ENCODE measurements at regions not wholly inside any gene's neighbourhood (a gene's known extent, or its start where the extent isn't known, plus 50 kb on each side); places are given as distances from the start of the nearest gene placed in this dataset.

DNA sequence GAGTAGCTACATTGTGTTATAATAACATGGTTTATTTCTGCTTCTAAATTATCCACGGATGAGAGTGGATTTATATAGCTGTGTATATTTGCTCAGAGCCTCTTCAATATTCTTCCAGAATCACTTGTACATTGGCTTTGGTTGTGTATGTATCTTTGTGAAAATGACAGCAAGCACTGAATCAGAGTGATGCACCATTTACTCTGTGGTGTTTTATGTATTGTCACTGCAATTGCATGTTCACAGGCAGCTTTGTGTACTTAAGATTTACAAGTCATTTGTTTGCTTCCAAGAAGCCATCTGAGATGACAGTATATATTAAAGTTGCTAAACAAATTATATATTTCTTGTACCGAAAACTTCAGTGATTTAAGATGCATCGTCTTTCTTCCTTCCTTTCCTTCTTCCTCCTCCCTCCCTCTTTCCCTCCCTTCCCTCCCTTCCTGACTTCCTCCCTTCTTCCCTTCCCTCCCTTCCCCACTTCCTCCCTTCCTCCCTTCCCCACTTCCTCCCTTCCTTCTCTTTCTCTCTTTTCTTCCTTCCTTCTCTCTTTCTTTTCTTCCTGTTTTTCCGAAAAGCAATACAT lies 362.3 kb upstream of the GOLIM4 start:
- Histone ChIP-seq H3K4me1 (ENCODE audit: control insufficient read depth in 3 of 3, insufficient read depth in 3 of 3, low read length in 3 of 3) (no peaks in the 10 kb centered on the region), H3K36me3 (ENCODE audit: control insufficient read depth in 3 of 3, insufficient read depth in 3 of 3, low read length in 3 of 3) (no peaks in the 10 kb centered on the region), H3K4me3 (ENCODE audit: low read length in 3 of 3) (no peak overlapping the region), H3K9ac (ENCODE audit: low read depth in 1 of 3, low read length in 3 of 3) (no peak overlapping the region), H3K27ac (ENCODE audit: low read depth, low read length) (no peak overlapping the region), H3K9me3 (ENCODE audit: control insufficient read depth in 3 of 3, low read length in 3 of 3) (no peaks in the 10 kb centered on the region), H3K27me3 (ENCODE audit: control insufficient read depth in 3 of 3, insufficient read depth in 3 of 3, low read length in 3 of 3) (peaks cover 0 to 2% (median 0%) of the 10 kb centered on the region in 3 donors)

DNA sequence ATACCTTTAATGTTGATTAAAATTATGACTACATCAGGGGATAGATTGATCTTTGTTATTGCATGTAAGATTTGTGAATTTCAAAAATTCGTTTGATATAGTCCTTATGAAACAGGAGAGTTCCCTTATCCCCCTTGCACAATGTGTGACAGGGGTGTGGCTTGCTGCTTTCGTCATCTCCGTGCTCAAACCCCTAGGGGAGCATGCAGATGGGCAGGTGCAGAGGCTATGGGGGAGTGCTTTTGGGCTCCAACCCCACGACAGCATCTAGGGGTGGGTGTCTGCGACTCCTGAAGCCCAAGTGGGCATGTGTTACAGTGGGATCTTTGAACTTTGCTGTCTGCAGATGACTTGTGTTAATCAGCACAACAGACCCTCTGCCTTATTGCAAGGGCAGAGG lies 360.1 kb upstream of the GOLIM4 start:
- Histone ChIP-seq H3K27me3 (ENCODE audit: control insufficient read depth in 3 of 3, insufficient read depth in 3 of 3, low read length in 3 of 3) (peaks cover 0 to 2% (median 0%) of the 10 kb centered on the region in 3 donors), H3K36me3 (ENCODE audit: control insufficient read depth in 3 of 3, insufficient read depth in 3 of 3, low read length in 3 of 3) (no peaks in the 10 kb centered on the region), H3K27ac (ENCODE audit: low read depth, low read length) (no peak overlapping the region), H3K4me1 (ENCODE audit: control insufficient read depth in 3 of 3, insufficient read depth in 3 of 3, low read length in 3 of 3) (no peaks in the 10 kb centered on the region), H3K4me3 (ENCODE audit: low read length in 3 of 3) (no peak overlapping the region), H3K9me3 (ENCODE audit: control insufficient read depth in 3 of 3, low read length in 3 of 3) (no peaks in the 10 kb centered on the region), H3K9ac (ENCODE audit: low read depth in 1 of 3, low read length in 3 of 3) (no peak overlapping the region)

DNA sequence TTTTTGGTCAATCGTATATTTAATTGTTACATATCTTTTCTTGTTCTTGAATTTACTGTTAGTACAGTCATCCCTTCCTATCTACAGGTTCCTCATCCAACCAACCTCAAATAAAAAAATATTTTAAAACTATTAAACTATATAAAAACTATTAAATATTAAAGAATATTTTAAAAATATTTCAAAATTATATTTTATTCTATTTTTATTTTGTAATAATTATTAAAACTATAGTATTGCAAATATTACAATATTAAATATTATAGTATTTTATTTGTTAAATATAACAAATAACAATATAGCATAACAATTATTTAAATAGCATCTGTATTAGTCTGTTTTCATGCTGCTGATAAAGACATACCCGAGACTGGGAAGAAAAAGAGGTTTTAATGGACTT lies 357.9 kb upstream of the GOLIM4 start:
- Histone ChIP-seq H3K4me1 (ENCODE audit: control insufficient read depth in 3 of 3, insufficient read depth in 3 of 3, low read length in 3 of 3) (no peaks in the 10 kb centered on the region), H3K9me3 (ENCODE audit: control insufficient read depth in 3 of 3, low read length in 3 of 3) (no peaks in the 10 kb centered on the region), H3K4me3 (ENCODE audit: low read length in 3 of 3) (no peak overlapping the region), H3K27me3 (ENCODE audit: control insufficient read depth in 3 of 3, insufficient read depth in 3 of 3, low read length in 3 of 3) (peaks cover 0 to 2% (median 0%) of the 10 kb centered on the region in 3 donors), H3K27ac (ENCODE audit: low read depth, low read length) (no peak overlapping the region), H3K9ac (ENCODE audit: low read depth in 1 of 3, low read length in 3 of 3) (no peak overlapping the region), H3K36me3 (ENCODE audit: control insufficient read depth in 3 of 3, insufficient read depth in 3 of 3, low read length in 3 of 3) (no peaks in the 10 kb centered on the region)

DNA sequence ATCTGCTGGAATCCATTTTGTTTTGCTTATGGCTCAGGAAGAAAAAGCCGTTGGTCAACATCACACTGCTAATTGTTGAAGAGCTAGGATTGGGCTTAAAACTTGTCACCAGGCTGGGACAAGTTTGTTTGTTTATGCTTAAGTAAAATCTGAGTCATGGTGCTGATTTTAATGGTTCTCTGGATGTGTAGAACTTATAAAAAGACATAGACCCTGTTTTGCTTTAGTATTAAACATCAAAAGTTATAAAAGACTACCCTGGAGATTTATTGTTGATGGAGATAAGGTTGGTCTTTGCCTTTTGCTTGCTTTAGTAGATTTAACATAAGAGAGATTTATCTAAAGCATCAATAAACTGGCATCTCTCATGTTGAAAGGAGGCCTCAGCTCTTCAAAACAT lies 348.2 kb upstream of the GOLIM4 start:
- Histone ChIP-seq H3K4me3 (ENCODE audit: low read length in 3 of 3) (no peak overlapping the region), H3K9me3 (ENCODE audit: control insufficient read depth in 3 of 3, low read length in 3 of 3) (no peaks in the 10 kb centered on the region), H3K27me3 (ENCODE audit: control insufficient read depth in 3 of 3, insufficient read depth in 3 of 3, low read length in 3 of 3) (no peaks in the 10 kb centered on the region), H3K9ac (ENCODE audit: low read depth in 1 of 3, low read length in 3 of 3) (no peak overlapping the region), H3K36me3 (ENCODE audit: control insufficient read depth in 3 of 3, insufficient read depth in 3 of 3, low read length in 3 of 3) (no peaks in the 10 kb centered on the region), H3K4me1 (ENCODE audit: control insufficient read depth in 3 of 3, insufficient read depth in 3 of 3, low read length in 3 of 3) (no peaks in the 10 kb centered on the region), H3K27ac (ENCODE audit: low read depth, low read length) (no peak overlapping the region)

DNA sequence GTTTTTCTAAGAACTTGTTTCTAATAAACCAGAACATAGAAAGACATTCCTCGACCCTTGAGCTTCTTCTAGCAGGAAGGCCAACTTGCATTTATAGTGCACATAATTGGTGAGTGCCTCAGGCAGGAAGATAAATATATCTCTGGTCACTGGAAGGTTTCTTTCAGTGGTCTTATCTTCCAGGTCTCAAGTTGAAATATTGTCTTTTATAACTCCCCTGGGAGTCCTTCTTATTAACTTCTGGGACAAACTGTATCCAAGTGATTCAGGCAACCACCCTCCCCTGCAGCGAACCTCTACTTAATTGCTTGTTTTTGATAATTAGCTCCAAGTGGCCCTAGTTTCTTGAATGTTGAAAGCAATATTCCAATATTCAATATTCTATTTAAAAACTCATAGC lies 346.8 kb upstream of the GOLIM4 start:
- Histone ChIP-seq H3K27me3 (ENCODE audit: control insufficient read depth in 3 of 3, insufficient read depth in 3 of 3, low read length in 3 of 3) (no peaks in the 10 kb centered on the region), H3K4me1 (ENCODE audit: control insufficient read depth in 3 of 3, insufficient read depth in 3 of 3, low read length in 3 of 3) (no peaks in the 10 kb centered on the region), H3K9me3 (ENCODE audit: control insufficient read depth in 3 of 3, low read length in 3 of 3) (peaks cover 0 to under 1% (median 0%) of the 10 kb centered on the region in 3 donors), H3K36me3 (ENCODE audit: control insufficient read depth in 3 of 3, insufficient read depth in 3 of 3, low read length in 3 of 3) (no peaks in the 10 kb centered on the region), H3K4me3 (ENCODE audit: low read length in 3 of 3) (no peak overlapping the region), H3K27ac (ENCODE audit: low read depth, low read length) (no peak overlapping the region), H3K9ac (ENCODE audit: low read depth in 1 of 3, low read length in 3 of 3) (no peak overlapping the region)

DNA sequence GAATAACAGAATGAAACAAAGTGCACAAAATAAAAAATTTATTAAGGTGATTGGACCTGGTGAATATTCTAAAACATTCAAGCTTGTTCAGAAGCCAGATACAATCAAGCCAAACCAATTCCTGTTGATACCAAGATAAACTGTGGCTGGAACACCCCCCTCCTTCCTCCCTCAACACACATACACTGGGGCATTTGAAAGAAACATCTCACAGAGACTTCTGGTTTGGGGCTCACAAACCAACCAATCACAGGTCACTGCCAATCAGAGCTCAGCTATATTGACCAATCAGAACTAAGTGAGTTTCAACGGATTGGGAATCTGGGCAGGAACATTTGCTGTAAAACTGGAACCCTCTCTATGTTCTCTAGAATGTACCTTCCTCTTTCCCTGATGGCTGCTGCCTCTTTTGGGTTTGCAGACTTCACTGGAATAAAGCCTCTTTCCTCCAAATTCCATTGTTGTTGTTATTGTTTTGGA lies 340.6 kb upstream of the GOLIM4 start:
- no peaks in the 10 kb centered on the region for H3K27me3 ChIP-seq (ENCODE audit: control insufficient read depth in 3 of 3, insufficient read depth in 3 of 3, low read length in 3 of 3)
- H3K27ac ChIP-seq (ENCODE audit: low read depth, low read length), result no peak overlapping the region
- no peak overlapping the region for H3K4me3 ChIP-seq (ENCODE audit: low read length in 3 of 3)
- no peaks in the 10 kb centered on the region for H3K4me1 ChIP-seq (ENCODE audit: control insufficient read depth in 3 of 3, insufficient read depth in 3 of 3, low read length in 3 of 3)
- H3K36me3 ChIP-seq (ENCODE audit: control insufficient read depth in 3 of 3, insufficient read depth in 3 of 3, low read length in 3 of 3), result no peaks in the 10 kb centered on the region
- H3K9ac ChIP-seq (ENCODE audit: low read depth in 1 of 3, low read length in 3 of 3), result no peak overlapping the region
- H3K9me3 ChIP-seq (ENCODE audit: control insufficient read depth in 3 of 3, low read length in 3 of 3), result peaks cover 0 to 2% (median 0%) of the 10 kb centered on the region in 3 donors

DNA sequence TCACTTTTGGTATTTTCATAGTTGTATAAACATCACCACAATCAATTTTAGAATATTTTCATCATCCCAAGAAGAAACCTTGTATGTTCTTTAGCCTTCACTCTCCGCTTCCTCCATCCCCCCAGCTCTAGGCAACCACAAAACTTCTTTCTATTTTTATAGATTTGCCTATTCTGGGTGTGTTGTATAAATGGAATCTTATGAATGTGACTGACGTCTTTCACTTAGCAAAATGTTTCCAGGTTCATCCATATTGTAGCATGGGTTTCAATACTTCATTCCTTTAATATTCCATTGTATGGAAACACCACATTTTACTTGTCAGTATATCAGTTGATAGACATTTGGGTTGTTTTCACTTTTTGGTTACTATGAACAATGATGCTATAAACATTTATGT lies 335.8 kb upstream of the GOLIM4 start:
- H3K9me3 ChIP-seq (ENCODE audit: control insufficient read depth in 3 of 3, low read length in 3 of 3), result no peaks in the 10 kb centered on the region

DNA sequence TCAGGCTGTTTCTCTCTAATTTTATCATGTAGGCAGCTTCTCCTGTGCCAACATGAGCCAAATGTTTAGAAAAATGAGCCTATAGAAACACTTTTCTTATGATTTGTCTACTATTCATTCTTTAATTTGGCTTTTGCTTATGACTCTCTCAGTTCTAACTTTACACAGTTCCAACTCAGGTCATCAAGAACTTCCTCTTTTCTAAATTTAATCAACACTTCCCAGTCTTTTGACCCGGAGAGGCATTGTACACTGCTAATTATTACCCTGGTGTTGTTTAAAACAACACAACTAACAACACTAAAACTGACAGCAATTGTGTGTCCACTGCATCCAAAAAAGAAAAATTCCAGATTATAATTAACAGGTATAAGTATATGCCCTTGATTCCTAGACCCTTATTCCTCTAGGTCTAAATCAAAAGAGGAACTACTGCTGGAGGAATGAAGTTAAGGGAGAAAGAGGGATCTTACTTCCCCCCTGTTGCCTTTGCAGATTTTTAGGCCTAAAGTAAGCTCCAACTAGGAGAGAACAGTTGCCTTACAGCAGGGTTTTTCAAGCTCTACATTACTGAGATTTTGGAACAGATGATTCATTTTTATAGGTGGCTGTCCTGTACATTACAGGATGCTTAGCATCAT lies 332.2 kb upstream of the GOLIM4 start:
- Histone ChIP-seq H3K4me3 (ENCODE audit: low read length in 3 of 3) (no peak overlapping the region), H3K9ac (ENCODE audit: low read depth in 1 of 3, low read length in 3 of 3) (no peak overlapping the region), H3K27ac (ENCODE audit: low read depth, low read length) (no peak overlapping the region), H3K4me1 (ENCODE audit: control insufficient read depth in 3 of 3, insufficient read depth in 3 of 3, low read length in 3 of 3) (no peaks in the 10 kb centered on the region), H3K27me3 (ENCODE audit: control insufficient read depth in 3 of 3, insufficient read depth in 3 of 3, low read length in 3 of 3) (no peaks in the 10 kb centered on the region), H3K36me3 (ENCODE audit: control insufficient read depth in 3 of 3, insufficient read depth in 3 of 3, low read length in 3 of 3) (no peaks in the 10 kb centered on the region), H3K9me3 (ENCODE audit: control insufficient read depth in 3 of 3, low read length in 3 of 3) (no peaks in the 10 kb centered on the region)

More for the DNA sequence above, 335.8 kb upstream of the GOLIM4 start:
- H3K27ac ChIP-seq (ENCODE audit: low read depth, low read length), result no peak overlapping the region
- H3K4me3 ChIP-seq (ENCODE audit: low read length in 3 of 3), result no peak overlapping the region
- H3K4me1 ChIP-seq (ENCODE audit: control insufficient read depth in 3 of 3, insufficient read depth in 3 of 3, low read length in 3 of 3), result no peaks in the 10 kb centered on the region
- no peak overlapping the region for H3K9ac ChIP-seq (ENCODE audit: low read depth in 1 of 3, low read length in 3 of 3)
- H3K36me3 ChIP-seq (ENCODE audit: control insufficient read depth in 3 of 3, insufficient read depth in 3 of 3, low read length in 3 of 3), result no peaks in the 10 kb centered on the region
- no peaks in the 10 kb centered on the region for H3K27me3 ChIP-seq (ENCODE audit: control insufficient read depth in 3 of 3, insufficient read depth in 3 of 3, low read length in 3 of 3)

DNA sequence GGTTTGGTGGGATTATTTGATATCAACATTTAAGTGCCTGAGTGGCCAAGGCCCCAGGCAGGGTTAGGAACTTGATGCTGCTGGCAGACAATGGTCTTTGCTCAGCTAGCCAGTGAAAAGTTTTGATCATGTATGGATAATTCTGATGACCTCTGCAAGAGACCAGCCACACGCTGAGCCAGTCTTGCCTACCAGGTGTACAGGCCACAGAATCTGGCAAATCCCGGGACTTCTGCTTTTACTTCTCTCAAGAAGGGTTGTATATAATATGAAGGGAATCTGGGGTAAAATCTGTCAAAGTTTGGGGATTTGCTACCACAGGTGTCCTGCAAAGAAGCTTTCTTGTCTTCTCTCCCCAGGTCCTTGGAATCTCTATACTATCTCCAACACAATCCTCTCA lies 331.4 kb upstream of the GOLIM4 start:
- Histone ChIP-seq H3K27ac (ENCODE audit: low read depth, low read length) (no peak overlapping the region), H3K36me3 (ENCODE audit: control insufficient read depth in 3 of 3, insufficient read depth in 3 of 3, low read length in 3 of 3) (no peaks in the 10 kb centered on the region), H3K9me3 (ENCODE audit: control insufficient read depth in 3 of 3, low read length in 3 of 3) (no peaks in the 10 kb centered on the region), H3K27me3 (ENCODE audit: control insufficient read depth in 3 of 3, insufficient read depth in 3 of 3, low read length in 3 of 3) (no peaks in the 10 kb centered on the region), H3K4me1 (ENCODE audit: control insufficient read depth in 3 of 3, insufficient read depth in 3 of 3, low read length in 3 of 3) (no peaks in the 10 kb centered on the region), H3K9ac (ENCODE audit: low read depth in 1 of 3, low read length in 3 of 3) (no peak overlapping the region), H3K4me3 (ENCODE audit: low read length in 3 of 3) (no peak overlapping the region)

DNA sequence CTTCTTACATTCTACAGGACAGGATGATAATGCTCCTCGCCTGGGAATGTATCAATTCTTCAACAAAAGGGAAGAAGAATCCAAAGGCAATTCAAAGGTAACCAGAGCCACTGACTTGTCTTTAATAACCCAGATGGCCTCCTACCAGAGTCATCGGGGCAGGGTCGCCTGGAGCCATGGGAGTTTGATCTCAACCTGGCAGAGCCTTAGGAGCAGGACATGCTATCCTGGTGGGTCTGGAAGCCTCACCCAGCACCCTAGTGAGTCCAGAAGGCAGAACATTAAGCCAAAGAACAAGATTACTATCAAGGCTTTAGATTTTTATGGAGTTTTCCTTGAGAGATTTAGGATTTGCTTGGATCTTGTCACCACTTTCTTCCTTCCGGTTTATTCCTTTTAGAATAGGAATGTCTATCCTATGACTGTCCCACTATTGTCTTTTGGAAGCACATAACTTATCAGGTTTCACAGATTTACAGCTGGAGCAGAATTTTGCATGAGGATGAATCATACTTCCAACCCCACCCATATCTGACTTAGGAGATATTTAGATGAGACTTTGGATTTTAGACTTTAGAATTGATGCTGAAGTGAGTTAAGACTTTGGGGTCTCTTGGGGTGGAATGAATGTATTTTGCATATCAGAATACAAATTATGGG lies 330.3 kb upstream of the GOLIM4 start:
- Histone ChIP-seq H3K9ac (ENCODE audit: low read depth in 1 of 3, low read length in 3 of 3) (no peak overlapping the region), H3K9me3 (ENCODE audit: control insufficient read depth in 3 of 3, low read length in 3 of 3) (no peaks in the 10 kb centered on the region), H3K27me3 (ENCODE audit: control insufficient read depth in 3 of 3, insufficient read depth in 3 of 3, low read length in 3 of 3) (no peaks in the 10 kb centered on the region), H3K27ac (ENCODE audit: low read depth, low read length) (no peak overlapping the region), H3K36me3 (ENCODE audit: control insufficient read depth in 3 of 3, insufficient read depth in 3 of 3, low read length in 3 of 3) (no peaks in the 10 kb centered on the region), H3K4me1 (ENCODE audit: control insufficient read depth in 3 of 3, insufficient read depth in 3 of 3, low read length in 3 of 3) (no peaks in the 10 kb centered on the region), H3K4me3 (ENCODE audit: low read length in 3 of 3) (no peak overlapping the region)
